CD8-positive, alpha-beta memory T cell (primary cell): ENCODE measurements at regions not wholly inside any gene's neighbourhood (a gene's known extent, or its start where the extent isn't known, plus 50 kb on each side); places are given as distances from the start of the nearest gene placed in this dataset.
"Not testable (repeated sequence)": the region's sequence is repeated elsewhere in the genome, so short reads cannot be mapped to it uniquely, and the experiment has no call there.

Experiments
- CTCF ChIA-PET: fragments of 350-600 bp; sonication (Branson Sonifier 250); formaldehyde crosslinking; loops from one replicate; lab custom pipeline; 2021; ENCODE audit warnings: antibody characterized with exemption; lab: Charles Lee
- POLR2A ChIA-PET: fragments of 350-600 bp; sonication (Branson Sonifier 250); formaldehyde crosslinking; loops from one replicate; lab custom pipeline; 2021; ENCODE audit warnings: antibody characterized with exemption; lab: Charles Lee
- DNase-seq, 5 donors: peaks; one replicate each; pipeline versions ENCODE4 v3.0.0 to v3.0.0-alpha.2; 2020 to 2022; ENCODE audit warnings: mixed read lengths in 1 of 5
- H3K27ac ChIP-seq: one replicate; pipeline ENCODE4 v1.7.0; 2013; ENCODE audit warnings: low read depth, mild to moderate bottlenecking, low read length, moderate library complexity
- H3K27me3 ChIP-seq: 2 replicates; pipeline ENCODE4 v1.7.0; 2013; ENCODE audit warnings: low read length, mild to moderate bottlenecking; ENCODE audit not compliant: insufficient read depth, poor library complexity, severe bottlenecking
- H3K36me3 ChIP-seq: 2 replicates; pipeline ENCODE4 v1.7.0; 2013; ENCODE audit warnings: mild to moderate bottlenecking, low read length, moderate library complexity; ENCODE audit not compliant: insufficient read depth
- H3K4me1 ChIP-seq: 2 replicates; pipeline ENCODE4 v1.7.0; 2013; ENCODE audit warnings: mild to moderate bottlenecking, low read length, moderate library complexity; ENCODE audit not compliant: insufficient read depth
- H3K4me3 ChIP-seq: 2 replicates; pipeline ENCODE4 v1.7.0; 2013; ENCODE audit warnings: mild to moderate bottlenecking, low read length
- H3K9me3 ChIP-seq: 2 replicates; pipeline ENCODE4 v1.7.0; 2013; ENCODE audit warnings: mild to moderate bottlenecking, low read length
- H3K27ac Mint-ChIP-seq, 8 donors: one replicate each; pipeline ENCODE4 v1.8.0; 2020 to 2021; ENCODE audit warnings: mixed read lengths in 8 of 8, mild to moderate bottlenecking in 6 of 8, inconsistent platforms in 3 of 8, moderate library complexity in 3 of 8
- H3K27me3 Mint-ChIP-seq, 2 donors: one replicate each; pipeline ENCODE4 v1.8.0; 2020 to 2021; ENCODE audit warnings: mixed read lengths in 2 of 2, mild to moderate bottlenecking in 1 of 2, moderate library complexity in 1 of 2
- H3K36me3 Mint-ChIP-seq, 3 donors: one replicate each; pipeline ENCODE4 v1.8.0; 2020 to 2021; ENCODE audit warnings: mixed read lengths in 3 of 3, inconsistent platforms in 1 of 3, mild to moderate bottlenecking in 1 of 3
- H3K4me1 Mint-ChIP-seq, 3 donors: one replicate each; pipeline ENCODE4 v1.8.0; 2020 to 2021; ENCODE audit warnings: mixed read lengths in 3 of 3, inconsistent platforms in 1 of 3, mild to moderate bottlenecking in 1 of 3
- H3K4me3 Mint-ChIP-seq, 7 donors: one replicate each; pipeline ENCODE4 v1.8.0; 2020 to 2021; ENCODE audit warnings: mixed read lengths in 7 of 7, mild to moderate bottlenecking in 6 of 7, moderate library complexity in 4 of 7, inconsistent platforms in 2 of 7
- H3K9me3 Mint-ChIP-seq, 5 donors: one replicate each; pipeline ENCODE4 v1.8.0; 2020 to 2022; ENCODE audit warnings: mixed read lengths in 5 of 5, mild to moderate bottlenecking in 3 of 5, moderate library complexity in 2 of 5, inconsistent platforms in 1 of 5

DNA sequence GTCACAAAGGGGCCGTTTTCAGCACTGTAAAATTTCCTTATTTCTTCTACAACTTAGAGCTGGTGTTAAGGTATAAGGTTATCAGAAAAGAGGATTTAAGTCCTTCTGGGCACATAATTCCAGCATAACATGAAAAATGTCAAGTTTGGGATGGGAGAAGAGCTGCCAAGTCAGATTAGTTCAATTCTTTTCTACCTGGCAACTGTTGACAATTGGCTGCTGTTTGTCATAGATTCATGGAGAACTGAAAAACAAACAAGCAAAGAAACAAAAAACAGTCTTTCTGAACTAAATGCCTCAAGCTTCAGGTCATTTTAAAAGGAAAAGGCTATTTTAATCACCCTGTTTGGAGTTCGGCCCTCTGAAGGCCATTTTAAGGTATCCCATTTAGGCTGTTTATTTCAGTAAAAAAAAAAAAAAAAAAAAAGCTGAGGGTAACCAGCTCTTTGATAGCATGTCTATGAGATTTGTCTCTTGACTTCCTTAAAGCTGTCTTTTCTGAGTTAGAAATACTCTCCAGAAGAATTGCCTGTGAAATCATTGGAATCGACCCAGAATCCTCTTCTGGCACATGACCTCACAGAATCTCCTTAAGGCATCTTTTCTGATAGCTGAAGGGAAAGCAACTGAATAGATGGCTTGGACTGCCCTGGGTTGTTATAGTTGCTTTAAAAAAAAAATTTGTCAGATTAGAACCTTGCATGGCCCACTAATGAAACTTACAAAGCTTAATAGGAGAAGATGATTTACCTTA, 173.3 kb downstream of the SEMA6D start:
- peaks cover 0 to 8% (median 2%) of the 10 kb centered on the region in 5 donors for H3K9me3 Mint-ChIP-seq
- H3K36me3 ChIP-seq = no peaks in the 10 kb centered on the region
- H3K27ac ChIP-seq = no peak overlapping the region
- no peaks in the 10 kb centered on the region for H3K36me3 Mint-ChIP-seq
- H3K9me3 ChIP-seq = no peaks in the 10 kb centered on the region
- POLR2A ChIA-PET = no interaction called here
- H3K4me3 ChIP-seq = no peak overlapping the region
- H3K4me3 Mint-ChIP-seq = no peak overlapping the region
- H3K27ac Mint-ChIP-seq = no peak overlapping the region
- CTCF ChIA-PET = interaction anchor here (0.7 kb wide), 1 partner anchor 290 kb away, joined by 3 read pairs; no protein-coding TSS in a partner anchor
- H3K4me1 ChIP-seq = no peaks in the 10 kb centered on the region
- peaks cover 0 to 2% of the 10 kb centered on the region in 2 donors for H3K27me3 Mint-ChIP-seq
- no peaks in the 10 kb centered on the region for H3K4me1 Mint-ChIP-seq
- no peak for DNase-seq
- H3K27me3 ChIP-seq = no peaks in the 10 kb centered on the region

DNA sequence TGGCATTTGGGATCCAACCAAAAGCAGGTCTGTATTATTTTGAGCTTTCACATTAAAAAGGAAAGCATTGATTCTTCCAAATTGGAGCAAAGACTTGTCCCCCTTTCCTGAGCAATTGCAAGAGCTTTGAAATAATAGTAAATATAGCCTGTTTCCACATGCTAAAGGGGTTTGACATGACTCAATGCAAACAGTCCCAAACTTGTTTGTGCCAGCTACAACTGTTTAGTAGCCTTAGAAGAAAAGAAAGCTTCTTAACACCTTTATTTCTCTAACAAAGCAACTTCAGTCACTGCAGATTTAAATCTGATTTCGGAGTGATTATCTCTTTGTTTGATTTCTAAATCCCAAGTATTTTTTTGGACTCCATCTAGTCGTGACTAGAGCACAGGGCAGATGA, 180.2 kb downstream of the SEMA6D start:
- POLR2A ChIA-PET = no interaction called here
- H3K4me1 ChIP-seq = no peaks in the 10 kb centered on the region
- Mint-ChIP-seq H3K27me3 (peaks cover 0 to 5% of the 10 kb centered on the region in 2 donors), H3K4me3 (no peak overlapping the region), H3K36me3 (no peaks in the 10 kb centered on the region), H3K9me3 (peaks cover 0 to 11% (median 6%) of the 10 kb centered on the region in 5 donors), H3K27ac (no peak overlapping the region), H3K4me1 (no peaks in the 10 kb centered on the region)
- CTCF ChIA-PET = no interaction called here
- no peak overlapping the region for H3K4me3 ChIP-seq
- no peaks in the 10 kb centered on the region for H3K36me3 ChIP-seq
- no peaks in the 10 kb centered on the region for H3K9me3 ChIP-seq
- no peaks in the 10 kb centered on the region for H3K27me3 ChIP-seq
- DNase-seq = no peak
- no peak overlapping the region for H3K27ac ChIP-seq

DNA sequence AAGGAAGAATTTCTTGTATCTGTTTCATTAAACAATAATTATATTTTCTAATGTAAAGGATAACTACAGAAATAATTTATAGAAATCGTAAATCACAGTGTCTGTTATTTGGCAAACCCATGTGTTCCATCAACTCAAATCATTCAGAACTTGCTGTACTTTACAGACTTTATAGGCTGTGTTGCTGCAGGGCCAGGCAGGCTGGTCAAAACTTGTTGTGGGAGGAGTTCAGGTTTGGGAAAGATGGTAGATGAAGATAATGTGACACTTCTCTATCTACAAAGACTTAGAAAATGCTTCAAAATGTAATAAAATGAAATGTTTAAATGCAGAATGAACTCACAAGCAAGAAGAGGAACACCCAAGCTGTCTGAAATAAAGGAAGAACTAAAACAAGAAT, 183.4 kb downstream of the SEMA6D start:
- Histone ChIP-seq H3K36me3 (no peaks in the 10 kb centered on the region), H3K27ac (no peak overlapping the region), H3K4me3 (no peak overlapping the region), H3K27me3 (no peaks in the 10 kb centered on the region), H3K9me3 (no peaks in the 10 kb centered on the region), H3K4me1 (no peaks in the 10 kb centered on the region)
- Mint-ChIP-seq H3K36me3 (no peaks in the 10 kb centered on the region), H3K4me3 (no peak overlapping the region), H3K9me3 (peaks cover 5 to 13% (median 10%) of the 10 kb centered on the region in 5 donors), H3K4me1 (no peaks in the 10 kb centered on the region), H3K27ac (peak overlapping the region in 1 of 8 donors; percentile 0), H3K27me3 (peaks cover 0 to 2% of the 10 kb centered on the region in 2 donors)
- ChIA-PET POLR2A (no interaction called here), CTCF (no interaction called here)
- DNase-seq = no peak

- ChIA-PET POLR2A (no interaction called here), CTCF (no interaction called here)
- no peaks in the 10 kb centered on the region for H3K36me3 Mint-ChIP-seq
- peaks cover 0 to 2% of the 10 kb centered on the region in 2 donors for H3K27me3 Mint-ChIP-seq
- H3K27ac Mint-ChIP-seq = no peak overlapping the region
- H3K4me3 ChIP-seq = no peak overlapping the region
- H3K36me3 ChIP-seq = no peaks in the 10 kb centered on the region
- H3K4me1 ChIP-seq = no peaks in the 10 kb centered on the region
- no peak for DNase-seq
- H3K27ac ChIP-seq = no peak overlapping the region
- peaks cover 7 to 15% (median 10%) of the 10 kb centered on the region in 5 donors for H3K9me3 Mint-ChIP-seq
- H3K9me3 ChIP-seq = no peaks in the 10 kb centered on the region
- H3K4me3 Mint-ChIP-seq = no peak overlapping the region
- H3K4me1 Mint-ChIP-seq = no peaks in the 10 kb centered on the region
- no peaks in the 10 kb centered on the region for H3K27me3 ChIP-seq
Observed at GRCh38 chr15:47903368-47903767, 186.1 kb downstream of the SEMA6D start.

GRCh38 chr15:47908486-47908885, 191.2 kb downstream of the SEMA6D start:
- H3K4me1 Mint-ChIP-seq = no peaks in the 10 kb centered on the region
- POLR2A ChIA-PET = no interaction called here
- Histone ChIP-seq H3K4me3 (no peak overlapping the region), H3K4me1 (no peaks in the 10 kb centered on the region), H3K27me3 (no peaks in the 10 kb centered on the region), H3K9me3 (no peaks in the 10 kb centered on the region), H3K36me3 (no peaks in the 10 kb centered on the region), H3K27ac (no peak overlapping the region)
- peaks cover 0 to 10% (median 5%) of the 10 kb centered on the region in 5 donors for H3K9me3 Mint-ChIP-seq
- H3K36me3 Mint-ChIP-seq = no peaks in the 10 kb centered on the region
- CTCF ChIA-PET = no interaction called here
- DNase-seq = no peak
- no peak overlapping the region for H3K27ac Mint-ChIP-seq
- no peaks in the 10 kb centered on the region for H3K27me3 Mint-ChIP-seq
- H3K4me3 Mint-ChIP-seq = no peak overlapping the region

GRCh38 chr15:47908950-47909670, 191.8 kb downstream of the SEMA6D start:
- Mint-ChIP-seq H3K9me3 (peaks cover 0 to 6% (median 2%) of the 10 kb centered on the region in 5 donors), H3K27me3 (no peaks in the 10 kb centered on the region), H3K4me3 (no peak overlapping the region), H3K36me3 (no peaks in the 10 kb centered on the region), H3K4me1 (no peaks in the 10 kb centered on the region), H3K27ac (no peak overlapping the region)
- Histone ChIP-seq H3K27ac (no peak overlapping the region), H3K9me3 (no peaks in the 10 kb centered on the region), H3K27me3 (no peaks in the 10 kb centered on the region), H3K4me1 (no peaks in the 10 kb centered on the region), H3K36me3 (no peaks in the 10 kb centered on the region), H3K4me3 (no peak overlapping the region)
- ChIA-PET POLR2A (no interaction called here), CTCF (no interaction called here)
- DNase-seq = no peak

DNA sequence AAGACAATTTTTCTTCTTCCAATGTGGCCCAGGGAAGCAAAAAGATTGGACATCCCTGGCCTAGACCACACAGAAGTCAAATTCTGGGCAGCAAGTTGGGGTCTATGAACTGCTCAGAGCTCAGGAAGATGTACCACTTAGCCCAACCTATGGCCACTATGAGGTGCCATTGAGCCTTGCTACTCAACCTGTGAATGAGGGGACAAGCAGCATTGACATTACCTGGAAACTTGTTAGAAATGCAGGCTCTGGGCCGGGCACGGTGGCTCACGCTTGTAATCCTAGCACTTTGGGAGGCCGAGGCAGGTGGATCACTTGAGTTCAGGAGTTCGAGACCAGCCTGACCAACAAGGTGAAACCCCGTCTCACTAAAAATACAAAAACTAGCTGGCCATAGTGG, 195.6 kb downstream of the SEMA6D start:
- H3K4me3 Mint-ChIP-seq, POLR2A ChIA-PET, CTCF ChIA-PET, H3K36me3 Mint-ChIP-seq, DNase-seq, H3K9me3 ChIP-seq, H3K4me1 Mint-ChIP-seq, H3K27ac Mint-ChIP-seq, H3K9me3 Mint-ChIP-seq, H3K27me3 Mint-ChIP-seq, H3K27ac ChIP-seq, H3K4me3 ChIP-seq, H3K4me1 ChIP-seq, H3K36me3 ChIP-seq, H3K27me3 ChIP-seq: not testable (repeated sequence)

GRCh38 chr15:47917881-47918280, 200.6 kb downstream of the SEMA6D start:
- CTCF ChIA-PET = no interaction called here
- no peaks in the 10 kb centered on the region for H3K4me1 Mint-ChIP-seq
- POLR2A ChIA-PET = no interaction called here
- Histone ChIP-seq H3K4me1 (no peaks in the 10 kb centered on the region), H3K36me3 (no peaks in the 10 kb centered on the region), H3K4me3 (no peak overlapping the region), H3K9me3 (no peaks in the 10 kb centered on the region), H3K27me3 (no peaks in the 10 kb centered on the region), H3K27ac (no peak overlapping the region)
- no peak for DNase-seq
- H3K4me3 Mint-ChIP-seq = no peak overlapping the region
- peaks cover 0 to 2% (median 0%) of the 10 kb centered on the region in 5 donors for H3K9me3 Mint-ChIP-seq
- no peaks in the 10 kb centered on the region for H3K27me3 Mint-ChIP-seq
- no peak overlapping the region for H3K27ac Mint-ChIP-seq
- no peaks in the 10 kb centered on the region for H3K36me3 Mint-ChIP-seq
